RWPE1 (cell line): ENCODE measurements at regions not wholly inside any gene's neighbourhood (a gene's known extent, or its start where the extent isn't known, plus 50 kb on each side); places are given as distances from the start of the nearest gene placed in this dataset.

Experiments used
- CTCF ChIA-PET: fragments of 350-600 bp; sonication (Branson Sonifier 250); formaldehyde crosslinking; extraction: SDS; loops from one replicate; lab custom pipeline; 2021; lab: Yijun Ruan, JAX
- POLR2A ChIA-PET: fragments of 400-600 bp; formaldehyde crosslinking; extraction: SDS; loops from one replicate; lab custom pipeline; 2020; ENCODE audit warnings: antibody characterized with exemption; ENCODE audit not compliant: low non-redundant PET; lab: Yijun Ruan, JAX
- DNase-seq: peaks from one replicate; pipeline ENCODE4 v3.0.0; 2012; ENCODE audit warnings: low spot score
- H3K27ac ChIP-seq: fragments of 450-650 bp; 2 replicates; pipeline ENCODE4 v1.5.1; 2017
- TF ChIP-seq, protein P1 (sequence below): fragments of 450-650 bp; conservative IDR thresholded peaks from 2 replicates; pipeline ENCODE4 v1.5.1; 2017; ENCODE audit warnings: low read depth, mild to moderate bottlenecking

DNA sequence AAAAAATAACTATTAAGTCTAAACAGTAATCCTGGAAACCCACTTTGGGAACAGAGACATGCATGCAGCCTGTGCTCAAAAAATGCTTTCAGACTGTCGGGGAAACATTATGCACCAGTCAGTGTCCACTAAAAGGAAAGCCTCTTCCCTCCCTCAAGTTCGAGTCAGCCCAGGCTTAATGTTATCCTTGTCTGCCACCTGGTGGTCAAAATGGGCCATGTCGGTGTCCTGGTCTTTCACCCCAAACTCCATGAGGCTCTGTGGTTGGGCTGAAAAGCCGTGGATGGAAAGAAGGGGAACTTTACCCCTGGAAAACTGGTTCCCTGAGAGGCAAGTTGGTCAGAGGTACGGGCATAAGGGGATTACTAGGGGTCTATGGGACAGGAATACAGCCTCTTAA, 88.4 kb upstream of the ZNF492 start:
- no peak overlapping the region for H3K27ac ChIP-seq
- POLR2A ChIA-PET = no interaction called here
- TF ChIP-seq, protein P1, sequence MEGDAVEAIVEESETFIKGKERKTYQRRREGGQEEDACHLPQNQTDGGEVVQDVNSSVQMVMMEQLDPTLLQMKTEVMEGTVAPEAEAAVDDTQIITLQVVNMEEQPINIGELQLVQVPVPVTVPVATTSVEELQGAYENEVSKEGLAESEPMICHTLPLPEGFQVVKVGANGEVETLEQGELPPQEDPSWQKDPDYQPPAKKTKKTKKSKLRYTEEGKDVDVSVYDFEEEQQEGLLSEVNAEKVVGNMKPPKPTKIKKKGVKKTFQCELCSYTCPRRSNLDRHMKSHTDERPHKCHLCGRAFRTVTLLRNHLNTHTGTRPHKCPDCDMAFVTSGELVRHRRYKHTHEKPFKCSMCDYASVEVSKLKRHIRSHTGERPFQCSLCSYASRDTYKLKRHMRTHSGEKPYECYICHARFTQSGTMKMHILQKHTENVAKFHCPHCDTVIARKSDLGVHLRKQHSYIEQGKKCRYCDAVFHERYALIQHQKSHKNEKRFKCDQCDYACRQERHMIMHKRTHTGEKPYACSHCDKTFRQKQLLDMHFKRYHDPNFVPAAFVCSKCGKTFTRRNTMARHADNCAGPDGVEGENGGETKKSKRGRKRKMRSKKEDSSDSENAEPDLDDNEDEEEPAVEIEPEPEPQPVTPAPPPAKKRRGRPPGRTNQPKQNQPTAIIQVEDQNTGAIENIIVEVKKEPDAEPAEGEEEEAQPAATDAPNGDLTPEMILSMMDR = 0 out of 2 replicates have a peak, but pooled peaks have one; percentile 7
- DNase-seq = no peak
- CTCF ChIA-PET = no interaction called here

DNA sequence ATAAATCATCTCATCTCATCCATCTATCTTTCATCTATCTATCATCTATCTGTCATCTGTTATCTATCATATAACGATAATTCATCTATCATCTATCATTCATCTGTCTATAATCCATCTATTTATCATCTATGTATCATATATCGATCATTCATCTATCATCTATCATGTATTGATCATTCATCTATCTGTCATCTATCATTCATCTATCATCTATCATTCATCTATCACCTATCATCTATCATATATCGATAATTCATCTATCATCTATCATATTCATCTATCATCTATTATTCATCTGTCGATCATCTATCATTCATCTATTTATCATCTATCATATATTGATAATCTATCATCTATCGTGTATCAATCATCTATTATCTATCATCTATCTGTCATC, 100.4 kb upstream of the ZNF492 start:
- H3K27ac ChIP-seq = no peak overlapping the region
- ChIA-PET CTCF (interaction anchor here (0.5 kb wide), 1 partner anchor 1979 kb away, joined by 3 read pairs; no protein-coding TSS in a partner anchor), POLR2A (no interaction called here)
- no peak for DNase-seq
- TF ChIP-seq, protein P1 = no peak

DNA sequence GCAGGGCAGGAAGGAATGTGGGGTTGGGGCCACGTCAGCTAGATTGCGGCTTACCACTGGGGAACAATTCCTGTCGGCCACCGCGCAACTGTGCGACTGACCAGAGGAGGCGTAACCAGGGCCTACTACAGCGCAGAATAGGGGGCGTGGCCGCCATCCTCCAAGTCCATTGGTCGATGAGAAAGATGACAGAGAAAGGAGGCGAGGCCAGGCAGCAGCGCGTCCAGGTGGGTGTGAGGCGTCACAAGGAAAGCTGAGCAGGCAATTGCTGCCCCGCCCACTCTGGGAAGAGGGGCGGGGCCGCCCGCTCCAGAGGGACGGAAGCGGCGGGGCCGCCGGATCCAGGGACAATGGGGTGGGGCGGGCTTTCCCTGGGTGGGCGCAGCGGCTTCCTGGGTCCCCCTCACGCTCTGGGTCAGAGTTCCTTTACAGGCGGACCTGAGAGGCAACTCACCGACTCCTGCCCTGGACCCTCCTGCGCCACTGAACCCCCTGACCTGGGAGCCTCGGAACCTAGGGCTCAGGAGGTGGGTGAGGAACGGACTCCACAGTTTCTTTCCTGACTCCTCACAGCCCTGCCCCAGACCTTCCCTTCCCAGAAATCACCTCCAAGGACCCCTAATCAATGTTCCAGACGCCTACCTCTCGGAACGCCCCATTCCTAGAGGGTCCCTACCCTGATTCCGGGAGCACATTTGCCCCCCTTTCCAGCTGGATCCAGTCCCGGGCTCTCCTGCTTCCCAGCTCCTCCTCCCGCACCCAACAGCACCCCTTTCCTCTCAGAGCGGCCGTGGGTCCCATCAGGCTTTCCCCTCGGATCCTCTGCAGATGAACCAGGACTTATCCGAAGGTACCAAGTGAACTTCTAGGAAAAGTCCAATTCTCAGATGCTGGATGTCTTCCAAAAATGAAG, 101.5 kb upstream of the ZNF492 start:
- DNase-seq = no peak
- CTCF ChIA-PET = no interaction called here
- POLR2A ChIA-PET = no interaction called here
- TF ChIP-seq, protein P1 = no peak
- no peak overlapping the region for H3K27ac ChIP-seq

DNA sequence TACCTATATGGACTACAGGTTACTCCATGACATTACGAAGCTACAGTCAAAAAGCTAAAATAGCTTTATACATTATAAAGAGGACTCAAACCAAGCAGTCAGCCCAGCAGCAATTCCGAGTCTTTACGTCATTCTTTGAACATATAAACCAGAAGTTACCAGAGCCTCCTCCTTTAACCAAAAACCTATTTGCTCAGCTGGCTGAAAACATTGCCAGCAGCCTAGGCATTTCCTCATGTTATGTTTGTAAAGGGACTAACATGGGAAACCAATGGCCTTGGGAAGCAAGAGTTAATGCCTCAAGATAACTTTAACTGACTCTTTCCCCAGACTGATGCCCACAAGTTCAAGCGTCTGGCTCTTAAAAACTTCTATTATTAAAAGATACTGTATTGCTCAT, 104.1 kb upstream of the ZNF492 start:
- DNase-seq = no peak
- H3K27ac ChIP-seq = no peak overlapping the region
- ChIA-PET POLR2A (no interaction called here), CTCF (no interaction called here)
- TF ChIP-seq, protein P1 = no peak

DNA sequence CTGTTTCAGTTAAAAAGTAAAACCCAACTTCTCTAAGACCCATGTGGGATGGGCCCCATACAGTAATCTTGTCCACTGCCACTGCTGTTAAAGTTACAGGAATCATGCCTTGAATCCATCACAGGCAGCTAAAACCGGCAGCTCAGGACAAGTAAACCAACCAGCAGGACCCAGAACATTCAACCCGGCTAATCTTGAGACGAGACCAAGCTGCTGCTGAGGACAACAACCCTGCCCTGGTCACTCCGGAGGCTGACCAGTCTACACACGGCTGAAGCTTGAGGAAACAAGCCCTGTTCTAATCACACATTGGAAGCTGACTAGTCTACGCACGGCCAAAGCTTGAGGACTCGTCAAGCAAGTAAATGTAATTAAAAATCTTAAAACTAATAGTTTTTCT, 105.2 kb upstream of the ZNF492 start:
- TF ChIP-seq, protein P1 = no peak
- H3K27ac ChIP-seq = no peak overlapping the region
- POLR2A ChIA-PET = no interaction called here
- CTCF ChIA-PET = no interaction called here
- no peak for DNase-seq

DNA sequence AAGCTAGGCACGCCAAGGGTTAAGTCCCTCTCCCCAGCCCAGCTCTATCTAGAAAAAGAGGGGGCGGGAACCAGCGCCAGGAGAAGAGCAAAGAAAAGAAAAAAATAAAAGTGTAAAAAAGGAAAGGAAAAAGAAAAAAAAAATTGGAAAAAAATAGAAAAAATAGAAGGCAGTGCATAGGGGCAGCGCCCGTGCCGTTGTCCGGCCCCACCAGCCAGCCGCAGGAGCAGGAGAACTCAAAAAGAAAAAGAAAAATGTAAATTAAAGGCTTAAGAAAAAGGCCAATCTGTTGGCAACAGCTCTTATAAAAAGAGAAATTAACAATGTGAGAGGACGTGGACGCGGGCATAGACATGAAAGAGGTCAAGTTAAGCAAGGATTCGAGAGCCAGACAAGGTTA, 105.4 kb upstream of the ZNF98 start:
- no peak for DNase-seq
- no peak overlapping the region for H3K27ac ChIP-seq
- TF ChIP-seq, protein P1 = no peak
- CTCF ChIA-PET = no interaction called here
- POLR2A ChIA-PET = no interaction called here
